ENCODE measurements at regions not wholly inside any gene's neighbourhood (a gene's known extent, or its start where the extent isn't known, plus 50 kb on each side); places are given as distances from the start of the nearest gene placed in this dataset.

DNA sequence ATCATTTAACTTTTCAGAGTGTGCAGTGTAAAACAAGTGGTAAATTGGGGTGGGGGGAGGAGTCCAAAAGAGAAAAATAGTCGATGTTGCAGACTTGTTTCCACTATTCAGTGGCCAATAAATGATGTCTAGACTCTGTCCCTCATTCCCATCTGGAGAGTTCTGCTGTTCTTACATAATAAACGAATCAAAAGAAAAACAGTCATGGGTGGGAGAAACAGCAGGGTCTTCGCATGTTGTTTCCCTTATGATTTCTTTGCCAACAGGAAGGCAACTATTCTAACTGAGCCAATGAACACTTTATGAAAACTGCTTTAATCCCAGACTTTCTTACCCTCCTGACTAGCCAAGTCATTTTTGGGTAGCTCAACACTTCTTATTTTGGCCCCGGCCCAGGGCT lies 615.5 kb downstream of the FGF9 start:
- Histone ChIP-seq H3K36me3 (ENCODE audit: insufficient read depth, low read length) (no peaks in the 10 kb centered on the region), H3K4me1 (ENCODE audit: insufficient read depth, low read length) (no peaks in the 10 kb centered on the region), H3K4me3 (ENCODE audit: insufficient read depth, low read depth, low read length) (no peak overlapping the region), H2AFZ (ENCODE audit: low read depth, low read length) (no peak overlapping the region), H3K4me2 (ENCODE audit: low read length) (no peak overlapping the region), H3K27ac (ENCODE audit: low read depth, low read length) (no peak overlapping the region), H4K20me1 (ENCODE audit: insufficient read depth, low read length) (no peaks in the 10 kb centered on the region), H3K9me3 (ENCODE audit: insufficient read depth, low read depth, low read length) (peaks cover 3% of the 10 kb centered on the region), H3K9ac (ENCODE audit: low read length) (no peak overlapping the region), H3K79me2 (ENCODE audit: insufficient read depth, low read length) (no peaks in the 10 kb centered on the region), H3K27me3 (ENCODE audit: insufficient read depth, low read length) (no peaks in the 10 kb centered on the region)
- DNase-seq (ENCODE audit: low read depth), result no peak
- Mint-ChIP-seq H3K4me3 (ENCODE audit: unreplicated experiment) (no peak overlapping the region), H3K36me3 (ENCODE audit: low read depth, unreplicated experiment) (no peaks in the 10 kb centered on the region), H3K9me3 (ENCODE audit: unreplicated experiment) (no peaks in the 10 kb centered on the region), H3K4me1 (ENCODE audit: low read depth, unreplicated experiment) (no peaks in the 10 kb centered on the region), H3K27me3 (ENCODE audit: low read depth, unreplicated experiment) (peaks cover 4% of the 10 kb centered on the region), H3K27ac (ENCODE audit: unreplicated experiment) (no peak overlapping the region)
- TF ChIP-seq, protein P1, sequence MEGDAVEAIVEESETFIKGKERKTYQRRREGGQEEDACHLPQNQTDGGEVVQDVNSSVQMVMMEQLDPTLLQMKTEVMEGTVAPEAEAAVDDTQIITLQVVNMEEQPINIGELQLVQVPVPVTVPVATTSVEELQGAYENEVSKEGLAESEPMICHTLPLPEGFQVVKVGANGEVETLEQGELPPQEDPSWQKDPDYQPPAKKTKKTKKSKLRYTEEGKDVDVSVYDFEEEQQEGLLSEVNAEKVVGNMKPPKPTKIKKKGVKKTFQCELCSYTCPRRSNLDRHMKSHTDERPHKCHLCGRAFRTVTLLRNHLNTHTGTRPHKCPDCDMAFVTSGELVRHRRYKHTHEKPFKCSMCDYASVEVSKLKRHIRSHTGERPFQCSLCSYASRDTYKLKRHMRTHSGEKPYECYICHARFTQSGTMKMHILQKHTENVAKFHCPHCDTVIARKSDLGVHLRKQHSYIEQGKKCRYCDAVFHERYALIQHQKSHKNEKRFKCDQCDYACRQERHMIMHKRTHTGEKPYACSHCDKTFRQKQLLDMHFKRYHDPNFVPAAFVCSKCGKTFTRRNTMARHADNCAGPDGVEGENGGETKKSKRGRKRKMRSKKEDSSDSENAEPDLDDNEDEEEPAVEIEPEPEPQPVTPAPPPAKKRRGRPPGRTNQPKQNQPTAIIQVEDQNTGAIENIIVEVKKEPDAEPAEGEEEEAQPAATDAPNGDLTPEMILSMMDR (IDR thresholded peaks at IDR 0.05; ENCODE audit: insufficient read depth, low read depth, low read length), result no peak
- TF ChIP-seq EZH2 (IDR thresholded peaks at IDR 0.05; ENCODE audit: insufficient read depth, low read length), result no peak
- no peak for FAIRE-seq

DNA sequence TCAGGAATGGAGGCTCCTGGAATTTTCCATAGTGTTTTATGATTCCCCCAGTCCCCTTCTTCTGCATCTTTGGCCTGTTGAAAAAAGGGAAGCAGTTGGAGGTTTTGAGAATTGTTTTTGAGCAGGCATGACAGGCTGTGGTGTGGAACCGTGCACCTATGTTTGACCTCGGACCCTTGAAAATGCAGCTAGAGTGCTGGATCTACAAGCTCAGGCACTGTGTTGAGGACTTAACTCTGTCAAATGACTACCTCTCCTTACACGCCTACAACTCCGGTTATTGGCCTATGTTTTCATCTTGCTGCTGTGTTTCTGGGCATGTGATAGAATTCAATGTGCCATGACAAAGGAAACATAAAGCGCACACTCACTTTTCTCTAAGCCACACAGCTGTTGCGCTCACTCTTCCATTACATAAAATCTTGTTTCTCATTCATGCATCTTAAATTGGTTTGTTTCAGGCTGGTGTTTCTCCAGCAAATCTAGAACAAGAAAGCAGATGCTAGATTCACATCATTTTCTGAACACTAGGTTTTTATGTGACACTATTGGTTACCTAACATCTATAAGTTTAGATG lies 616.6 kb downstream of the FGF9 start:
- Histone ChIP-seq H3K4me2 (ENCODE audit: low read length) (no peak overlapping the region), H4K20me1 (ENCODE audit: insufficient read depth, low read length) (no peaks in the 10 kb centered on the region), H3K27me3 (ENCODE audit: insufficient read depth, low read length) (no peaks in the 10 kb centered on the region), H3K4me3 (ENCODE audit: insufficient read depth, low read depth, low read length) (no peak overlapping the region), H3K27ac (ENCODE audit: low read depth, low read length) (no peak overlapping the region), H3K9ac (ENCODE audit: low read length) (no peak overlapping the region), H3K4me1 (ENCODE audit: insufficient read depth, low read length) (no peaks in the 10 kb centered on the region), H2AFZ (ENCODE audit: low read depth, low read length) (no peak overlapping the region), H3K9me3 (ENCODE audit: insufficient read depth, low read depth, low read length) (peaks cover 3% of the 10 kb centered on the region), H3K36me3 (ENCODE audit: insufficient read depth, low read length) (no peaks in the 10 kb centered on the region), H3K79me2 (ENCODE audit: insufficient read depth, low read length) (no peaks in the 10 kb centered on the region)
- TF ChIP-seq, protein P1 (IDR thresholded peaks at IDR 0.05; ENCODE audit: insufficient read depth, low read depth, low read length), result no peak
- no peak for TF ChIP-seq EZH2 (IDR thresholded peaks at IDR 0.05; ENCODE audit: insufficient read depth, low read length)
- Mint-ChIP-seq H3K36me3 (ENCODE audit: low read depth, unreplicated experiment) (no peaks in the 10 kb centered on the region), H3K27ac (ENCODE audit: unreplicated experiment) (no peak overlapping the region), H3K4me1 (ENCODE audit: low read depth, unreplicated experiment) (no peaks in the 10 kb centered on the region), H3K9me3 (ENCODE audit: unreplicated experiment) (no peaks in the 10 kb centered on the region), H3K4me3 (ENCODE audit: unreplicated experiment) (no peak overlapping the region), H3K27me3 (ENCODE audit: low read depth, unreplicated experiment) (peaks cover 4% of the 10 kb centered on the region)
- no peak for DNase-seq (ENCODE audit: low read depth)
- no peak for FAIRE-seq

DNA sequence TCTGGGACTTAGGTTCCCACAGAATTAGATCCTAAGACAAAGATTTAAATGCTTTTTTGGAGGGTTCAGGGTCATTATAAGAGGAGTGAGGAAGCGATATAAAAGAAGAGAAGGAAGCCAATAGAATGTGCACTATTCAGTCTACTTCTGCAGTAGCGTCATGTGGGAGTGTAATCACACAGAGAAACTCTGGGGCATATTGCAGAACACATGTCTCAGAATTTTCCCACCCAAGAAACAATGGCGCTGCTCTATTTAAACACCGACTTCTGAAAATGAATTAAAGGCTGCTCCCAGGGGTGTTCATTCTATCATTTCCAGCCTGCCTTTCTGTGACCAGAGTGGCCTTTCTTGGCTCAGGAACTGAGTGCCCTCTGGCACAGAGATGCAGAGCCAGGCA lies 617.6 kb downstream of the FGF9 start:
- no peaks in the 10 kb centered on the region for H3K36me3 Mint-ChIP-seq (ENCODE audit: low read depth, unreplicated experiment)
- TF ChIP-seq EZH2 (IDR thresholded peaks at IDR 0.05; ENCODE audit: insufficient read depth, low read length), result no peak
- TF ChIP-seq, protein P1 (IDR thresholded peaks at IDR 0.05; ENCODE audit: insufficient read depth, low read depth, low read length), result no peak
- Histone ChIP-seq H4K20me1 (ENCODE audit: insufficient read depth, low read length) (no peaks in the 10 kb centered on the region), H3K79me2 (ENCODE audit: insufficient read depth, low read length) (no peaks in the 10 kb centered on the region), H3K4me3 (ENCODE audit: insufficient read depth, low read depth, low read length) (no peak overlapping the region), H2AFZ (ENCODE audit: low read depth, low read length) (no peak overlapping the region), H3K36me3 (ENCODE audit: insufficient read depth, low read length) (no peaks in the 10 kb centered on the region), H3K9me3 (ENCODE audit: insufficient read depth, low read depth, low read length) (peaks cover 3% of the 10 kb centered on the region), H3K4me1 (ENCODE audit: insufficient read depth, low read length) (no peaks in the 10 kb centered on the region), H3K9ac (ENCODE audit: low read length) (no peak overlapping the region), H3K27me3 (ENCODE audit: insufficient read depth, low read length) (no peaks in the 10 kb centered on the region), H3K27ac (ENCODE audit: low read depth, low read length) (no peak overlapping the region), H3K4me2 (ENCODE audit: low read length) (no peak overlapping the region)
- no peak overlapping the region for H3K4me3 Mint-ChIP-seq (ENCODE audit: unreplicated experiment)
- H3K9me3 Mint-ChIP-seq (ENCODE audit: unreplicated experiment), result no peaks in the 10 kb centered on the region
- H3K4me1 Mint-ChIP-seq (ENCODE audit: low read depth, unreplicated experiment), result no peaks in the 10 kb centered on the region
- H3K27me3 Mint-ChIP-seq (ENCODE audit: low read depth, unreplicated experiment), result peaks cover 4% of the 10 kb centered on the region
- FAIRE-seq, result no peak
- H3K27ac Mint-ChIP-seq (ENCODE audit: unreplicated experiment), result no peak overlapping the region
- no peak for DNase-seq (ENCODE audit: low read depth)
